HG02623 (cell line): ENCODE measurements at regions not wholly inside any gene's neighbourhood (a gene's known extent, or its start where the extent isn't known, plus 50 kb on each side); places are given as distances from the start of the nearest gene placed in this dataset.
"Not testable (repeated sequence)": the region's sequence is repeated elsewhere in the genome, so short reads cannot be mapped to it uniquely, and the experiment has no call there.

ENCODE experiments used
- ATAC-seq: cut with Tn5 transposase; IDR thresholded peaks from one replicate; pipeline ENCODE4 v1.9.1; 2021; ENCODE audit warnings: moderate library complexity; ENCODE audit not compliant: unreplicated experiment

DNA sequence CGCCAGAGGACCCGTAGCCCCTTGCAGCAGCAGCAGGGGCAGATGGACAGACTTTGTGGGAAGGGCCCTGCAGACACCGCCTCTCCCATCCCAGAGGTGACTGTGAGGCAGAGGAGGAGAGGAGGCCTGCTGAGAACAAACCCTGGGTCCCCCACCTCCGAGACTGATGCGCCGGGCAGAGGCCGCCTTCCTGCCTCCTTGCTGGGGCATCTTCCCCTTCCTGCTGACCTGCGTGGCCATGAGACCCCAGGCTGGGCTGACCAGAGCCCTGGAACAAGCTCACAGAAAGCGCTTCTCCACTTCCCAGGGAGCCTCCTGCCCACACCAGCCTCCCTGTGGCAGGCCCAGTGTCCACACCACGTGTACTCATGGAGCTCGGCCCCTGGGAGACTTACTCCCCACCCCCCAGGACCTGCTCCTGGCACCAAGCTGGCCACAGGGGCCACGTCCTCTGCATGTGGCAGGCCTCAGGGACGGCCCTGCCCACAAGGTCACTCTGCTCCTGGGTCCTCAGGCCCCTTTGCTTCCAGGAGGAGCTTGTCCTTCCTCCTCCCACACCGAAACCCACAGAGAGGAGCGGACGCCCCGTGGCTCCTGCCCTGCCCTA lies 119.0 kb upstream of the ZNF469 start:
- not testable (repeated sequence) for ATAC-seq

DNA sequence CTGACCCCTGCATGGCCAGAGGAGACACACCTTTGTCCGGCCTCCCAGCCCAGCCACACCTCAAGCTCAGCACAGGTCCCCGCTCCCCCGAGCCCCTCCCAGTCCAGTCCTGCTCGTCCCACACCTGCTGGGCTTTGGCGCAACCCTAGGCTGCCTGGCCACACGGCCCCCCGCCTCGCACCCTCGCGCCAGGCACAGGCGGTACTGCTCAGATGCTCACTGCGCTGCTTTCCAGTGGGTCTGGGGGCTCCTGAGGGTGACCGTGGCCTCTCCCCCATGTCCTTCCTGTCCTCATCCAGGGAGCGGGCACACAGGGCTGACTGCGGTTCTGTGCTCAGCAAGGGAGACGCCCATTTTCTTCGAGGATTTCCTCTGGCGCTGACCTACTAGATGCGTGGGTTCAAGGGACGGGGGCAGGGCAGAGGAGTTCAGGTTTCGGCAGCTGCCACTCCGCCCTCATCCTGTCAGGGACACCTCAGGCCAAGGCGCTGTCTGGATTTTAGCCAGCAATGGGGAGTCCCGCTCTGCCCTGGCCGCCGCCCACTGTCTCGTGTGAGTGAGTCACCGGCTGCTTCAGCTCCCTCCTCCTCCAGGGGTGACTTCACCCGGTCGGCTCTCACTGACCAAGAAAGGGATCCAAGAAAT lies 118.0 kb upstream of the ZNF469 start:
- peak; percentile 59 for ATAC-seq

DNA sequence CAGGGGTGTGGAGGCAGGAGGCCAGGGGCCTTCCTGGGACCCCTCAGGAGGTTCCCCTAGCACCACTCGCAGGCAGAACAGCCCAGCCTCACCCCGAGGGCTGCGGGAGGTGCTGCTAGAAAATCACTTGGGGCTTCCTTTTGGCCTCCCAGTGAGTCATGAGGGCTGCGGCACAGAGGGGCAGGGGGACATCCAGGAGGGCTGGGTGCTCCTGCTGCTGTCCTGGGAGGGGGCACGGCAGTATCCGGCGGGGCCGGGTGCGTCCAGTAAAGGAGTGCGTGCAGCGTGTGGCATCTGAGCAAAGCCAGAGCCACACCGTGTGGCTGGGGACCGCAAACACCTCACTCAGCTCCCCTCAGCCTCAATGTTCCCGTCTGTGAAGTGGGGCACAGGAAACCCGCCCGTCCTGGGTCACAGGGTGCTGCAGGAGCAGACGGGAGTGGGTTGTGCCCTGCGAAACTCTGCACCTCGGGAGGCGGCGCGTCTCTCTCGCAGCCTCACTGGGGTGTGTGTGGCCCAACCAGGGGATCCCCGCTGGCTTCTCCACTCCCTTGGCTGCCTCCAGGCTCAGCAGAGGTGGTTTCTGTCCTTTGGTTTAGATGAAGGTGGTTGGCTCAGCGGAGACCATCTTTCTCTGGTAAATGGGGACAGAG lies 117.3 kb upstream of the ZNF469 start:
- peak; percentile 17 for ATAC-seq

DNA sequence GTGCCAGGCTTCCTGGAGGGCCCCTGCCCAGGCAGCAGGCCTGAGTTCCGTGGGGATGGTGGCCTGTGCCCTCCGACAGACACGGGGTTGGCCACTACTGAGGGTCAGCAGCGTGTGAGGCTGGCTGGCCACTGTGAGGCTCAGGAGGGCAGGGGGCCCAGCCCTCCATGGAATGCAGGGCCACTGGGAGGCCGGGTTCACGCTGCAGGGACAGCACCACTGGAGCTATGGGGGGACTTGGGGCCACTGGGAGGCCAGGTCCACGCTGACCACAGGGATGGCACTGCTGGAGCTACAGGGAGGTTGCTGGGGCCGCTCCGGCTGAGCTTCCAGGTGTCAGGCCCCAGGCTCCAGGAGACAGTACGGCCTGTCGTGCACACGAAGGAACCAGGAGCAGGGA lies 116.7 kb upstream of the ZNF469 start:
- ATAC-seq: not testable (repeated sequence)

DNA sequence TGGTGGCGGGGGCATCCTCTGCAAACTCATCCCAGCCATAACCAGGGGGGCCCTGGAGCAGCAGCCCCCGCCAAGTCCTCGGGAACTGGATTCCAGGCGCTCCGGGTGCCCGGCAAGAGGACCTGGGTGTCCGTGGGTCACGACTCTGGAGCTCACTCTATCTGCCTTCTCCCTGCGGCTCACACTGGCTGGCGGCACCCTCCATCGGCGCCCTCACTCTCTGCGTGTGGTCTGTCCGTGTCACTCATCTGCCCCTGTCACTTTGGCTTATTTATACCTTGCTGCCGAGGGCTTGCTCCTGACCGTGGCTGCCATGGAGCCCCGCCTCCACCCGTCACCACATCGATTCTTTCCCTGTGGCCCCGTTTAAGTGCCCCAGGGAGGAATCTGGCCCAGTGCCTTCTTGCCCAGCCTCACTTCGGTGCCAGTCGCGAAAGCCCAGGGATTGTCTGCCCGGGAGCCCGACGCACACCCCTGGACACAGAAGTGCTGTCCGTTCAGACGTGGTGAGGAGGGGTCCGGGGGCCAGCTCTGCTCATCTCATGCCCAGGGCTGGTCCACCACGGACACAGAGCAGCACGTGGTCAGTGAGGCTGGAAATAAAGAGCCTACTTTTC lies 115.7 kb upstream of the ZNF469 start:
- ATAC-seq: not testable (repeated sequence)

DNA sequence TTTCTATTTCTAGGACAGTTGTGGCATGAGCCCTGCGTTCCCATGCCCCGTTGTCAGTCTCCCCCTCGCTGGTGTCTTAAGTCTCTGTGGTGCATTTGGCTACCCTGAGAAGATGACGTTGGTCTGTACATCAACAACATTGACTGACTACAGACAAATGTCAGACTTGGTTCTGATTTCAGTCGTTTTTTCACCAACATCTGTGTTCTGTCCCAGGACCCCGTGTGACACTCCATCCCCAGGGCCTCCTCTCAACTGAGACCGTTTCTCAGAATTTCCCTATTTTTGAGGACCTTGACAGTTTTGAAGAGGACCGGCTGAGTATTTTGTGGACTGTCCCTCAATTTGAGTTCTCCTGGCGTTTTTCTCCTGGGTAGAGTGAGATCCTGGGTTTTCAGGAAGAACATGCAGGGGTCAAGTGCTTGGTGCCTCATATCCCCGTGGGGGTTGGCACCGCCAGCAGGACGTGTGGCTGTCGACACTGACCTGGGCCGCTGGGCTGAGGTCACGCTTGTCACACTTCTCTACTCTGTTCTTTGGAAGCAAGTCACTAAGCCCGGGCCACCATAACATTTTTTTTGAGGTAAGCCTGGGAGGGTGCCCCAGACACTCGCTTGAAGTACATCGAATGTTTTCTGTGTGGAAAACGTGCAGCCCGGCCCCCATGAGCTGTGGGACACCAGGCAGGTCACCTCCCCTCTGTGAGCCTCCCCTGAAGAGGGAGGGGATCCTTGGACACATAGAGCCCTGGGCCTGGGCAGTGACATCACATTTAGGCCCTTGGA lies 114.4 kb upstream of the ZNF469 start:
- not testable (repeated sequence) for ATAC-seq

DNA sequence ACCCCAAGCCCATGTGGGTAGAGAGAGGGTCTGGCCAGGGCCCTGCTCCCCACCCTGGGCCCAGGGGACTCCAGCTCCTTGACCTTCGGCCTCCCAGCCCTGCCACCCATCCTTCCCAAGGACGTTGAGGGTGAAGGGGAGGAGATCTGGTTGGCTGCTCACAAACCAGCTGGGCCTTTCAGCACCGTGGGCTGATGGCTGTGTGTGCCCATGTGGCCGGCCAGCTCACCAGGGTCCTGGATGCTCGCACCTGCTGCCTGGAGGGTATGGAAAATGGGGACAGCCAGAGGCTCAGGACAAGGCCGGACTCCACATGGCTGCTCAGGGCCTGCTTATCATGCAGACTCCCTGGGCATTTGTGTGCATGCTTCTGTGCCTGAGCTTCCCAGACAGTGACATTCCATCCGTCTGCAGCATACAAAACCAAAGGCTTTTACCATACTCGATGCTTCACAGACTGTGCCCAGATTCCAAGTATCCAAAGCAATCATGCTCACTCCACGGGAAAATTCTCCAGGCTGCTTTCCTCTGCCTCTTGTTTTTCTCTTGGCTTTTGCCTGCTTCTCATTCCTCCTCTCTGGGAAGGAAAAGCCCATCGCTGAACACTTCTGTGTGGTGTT lies 112.5 kb upstream of the ZNF469 start:
- not testable (repeated sequence) for ATAC-seq

DNA sequence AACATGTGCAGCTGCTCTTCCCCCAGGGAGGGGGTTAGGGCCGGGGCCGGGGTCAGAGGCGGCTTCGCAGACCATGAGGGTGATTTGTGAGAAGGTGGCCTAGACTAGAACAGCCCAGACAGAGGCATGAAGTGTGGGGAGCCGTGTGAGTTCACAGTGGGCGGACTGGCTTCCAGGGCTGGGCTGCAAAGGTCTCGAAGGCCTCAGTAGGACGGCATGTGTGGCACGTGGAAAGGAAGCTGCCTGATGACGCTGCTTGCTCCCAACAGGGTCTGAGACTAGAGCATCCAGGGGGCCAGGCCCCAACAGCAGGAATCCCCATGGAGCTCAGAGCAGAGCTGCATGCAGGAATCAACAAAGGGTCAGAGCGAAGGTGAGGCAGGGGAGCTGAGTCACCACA lies 111.5 kb upstream of the ZNF469 start:
- ATAC-seq: not testable (repeated sequence)

DNA sequence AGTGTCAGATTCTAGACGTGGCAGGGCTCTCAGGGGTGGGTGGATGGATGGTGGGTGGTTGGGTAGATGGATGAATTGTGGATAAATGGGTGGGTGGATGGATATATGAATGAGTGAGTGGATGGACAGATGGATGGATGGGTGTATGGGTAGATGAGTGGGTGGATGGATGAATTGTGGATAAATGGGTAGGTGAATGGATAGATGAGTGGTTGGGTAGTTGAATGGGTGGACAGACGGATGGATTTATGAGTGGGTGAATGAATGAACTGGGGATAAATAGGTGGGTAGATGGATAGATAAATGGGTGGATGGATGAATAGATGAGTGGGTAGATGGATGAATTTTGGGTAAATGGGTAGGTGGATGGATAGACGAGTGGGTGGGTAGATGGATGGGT lies 111.0 kb upstream of the ZNF469 start:
- not testable (repeated sequence) for ATAC-seq

DNA sequence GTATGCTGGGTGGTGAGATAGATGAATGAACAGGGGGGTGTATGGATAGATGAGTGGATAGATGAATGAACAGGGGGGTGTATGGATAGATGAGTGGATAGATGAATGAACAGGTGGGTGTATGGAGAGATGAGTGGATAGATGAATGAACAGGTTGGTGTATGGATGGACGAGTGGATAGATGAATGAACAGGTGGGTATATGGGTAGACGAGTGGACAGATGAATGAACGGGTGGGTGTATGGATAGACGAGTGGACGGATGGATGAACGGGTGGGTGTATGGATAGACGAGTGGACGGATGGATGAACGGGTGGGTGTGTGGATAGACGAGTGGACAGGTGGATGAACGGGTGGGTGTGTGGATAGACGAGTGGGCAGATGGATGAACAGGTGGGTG lies 110.3 kb upstream of the ZNF469 start:
- ATAC-seq: not testable (repeated sequence)

DNA sequence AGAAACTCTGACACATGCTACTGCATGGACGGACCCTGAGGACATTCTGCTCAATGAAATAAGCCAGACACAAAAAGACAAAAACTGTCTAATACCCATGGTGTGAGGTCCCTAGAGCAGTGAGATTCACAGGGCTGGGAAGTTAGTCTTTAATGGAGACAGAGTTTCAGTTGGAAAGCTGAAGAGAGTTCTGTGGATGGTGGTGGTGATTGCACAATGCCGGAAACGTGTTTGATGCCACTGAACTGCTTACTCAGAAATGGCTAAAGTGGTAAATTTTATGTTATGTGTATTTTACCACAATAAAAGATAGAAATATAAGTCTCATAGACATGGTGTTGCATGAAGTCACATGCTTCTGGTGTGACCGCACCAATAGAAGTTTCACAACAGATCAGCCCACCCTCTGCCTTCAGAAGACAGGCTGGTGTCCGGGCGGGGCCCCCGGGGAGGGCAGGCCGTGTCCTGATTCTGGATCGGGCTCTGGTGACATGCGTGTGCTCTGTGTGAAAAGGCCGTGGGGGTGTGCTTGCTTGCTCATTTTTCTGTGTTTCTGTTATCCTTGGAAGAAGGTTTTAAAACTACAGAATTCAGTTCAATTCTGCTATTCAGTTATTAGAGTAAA lies 108.5 kb upstream of the ZNF469 start:
- not testable (repeated sequence) for ATAC-seq

DNA sequence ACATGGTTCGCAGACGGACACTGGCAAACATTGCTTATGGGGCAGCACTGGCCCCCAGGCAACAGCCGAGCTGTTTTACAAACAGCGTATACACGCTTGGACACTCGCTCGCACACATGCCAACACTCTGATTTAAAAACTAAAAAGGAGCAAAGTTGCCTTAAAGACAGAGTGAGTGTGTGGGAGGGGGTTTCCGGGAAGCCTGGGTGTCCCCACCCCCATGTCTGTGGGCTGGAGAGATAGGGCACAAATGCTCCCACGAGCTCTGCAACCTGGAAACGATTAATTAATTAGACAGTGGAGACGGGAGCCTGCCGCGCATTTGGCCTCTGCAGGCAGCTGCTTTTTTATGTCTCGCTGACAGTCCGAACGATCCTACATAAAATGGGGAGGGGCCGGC lies 107.9 kb upstream of the ZNF469 start:
- ATAC-seq: no peak

DNA sequence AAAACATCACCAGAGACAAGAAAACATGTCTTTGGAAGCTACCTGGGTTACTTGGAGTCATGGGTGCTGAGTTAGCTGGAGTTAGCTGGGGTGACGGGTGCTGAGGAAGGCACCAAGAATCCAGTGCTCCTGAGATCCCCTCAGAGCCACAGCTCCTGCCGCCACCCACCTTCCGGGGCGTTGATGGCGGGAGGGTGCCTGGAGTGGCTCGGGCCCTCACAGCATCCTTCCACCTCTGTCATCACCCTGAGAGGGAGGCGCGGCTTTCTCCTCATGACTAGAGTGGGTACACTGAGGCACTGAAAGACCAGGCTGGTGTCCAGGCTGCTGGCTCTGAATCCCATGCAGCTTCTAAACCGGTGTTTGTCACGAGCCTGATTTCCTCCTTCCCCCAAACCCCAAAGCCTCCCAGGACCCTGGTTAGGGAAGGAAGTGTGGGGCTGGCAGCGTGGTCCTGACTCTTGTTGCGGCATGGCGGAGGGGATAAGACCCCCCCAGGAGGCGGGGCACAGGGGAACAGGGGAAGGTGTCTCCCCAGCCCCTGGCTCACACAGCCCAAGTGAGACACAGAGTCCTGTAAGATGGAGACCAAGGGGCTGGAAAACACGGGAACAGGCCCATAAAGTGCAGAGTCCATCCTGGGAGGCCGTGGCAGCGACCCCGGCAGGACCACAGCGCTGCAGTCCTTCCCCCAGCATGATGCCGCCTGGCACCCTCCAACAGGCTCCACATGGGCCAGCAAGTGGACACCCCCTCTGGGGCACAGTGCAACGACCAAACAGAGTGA lies 107.2 kb upstream of the ZNF469 start:
- ATAC-seq: not testable (repeated sequence)

DNA sequence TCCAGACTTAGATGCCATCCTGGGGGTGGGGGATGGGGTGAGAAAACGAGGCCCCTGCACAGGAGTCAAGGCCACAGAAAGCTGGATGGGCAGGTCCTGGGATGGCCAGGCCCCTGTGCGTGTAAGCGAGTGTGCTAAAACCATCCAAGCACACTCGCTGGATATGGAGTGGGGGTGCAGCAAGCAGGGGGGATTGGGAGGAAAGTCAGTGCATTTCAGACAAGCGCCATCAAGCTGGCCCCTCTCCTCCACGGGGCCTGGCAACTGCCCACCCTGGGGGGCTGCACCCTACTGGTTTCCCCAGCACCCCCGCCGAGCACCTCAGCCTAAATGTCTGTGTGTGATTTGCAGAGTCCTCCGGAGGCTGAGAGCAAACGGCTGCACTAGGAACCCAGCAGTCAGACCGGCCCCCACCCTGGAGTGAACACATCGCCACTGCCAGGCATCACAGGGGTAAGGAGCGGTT lies 106.6 kb upstream of the ZNF469 start:
- ATAC-seq: not testable (repeated sequence)

DNA sequence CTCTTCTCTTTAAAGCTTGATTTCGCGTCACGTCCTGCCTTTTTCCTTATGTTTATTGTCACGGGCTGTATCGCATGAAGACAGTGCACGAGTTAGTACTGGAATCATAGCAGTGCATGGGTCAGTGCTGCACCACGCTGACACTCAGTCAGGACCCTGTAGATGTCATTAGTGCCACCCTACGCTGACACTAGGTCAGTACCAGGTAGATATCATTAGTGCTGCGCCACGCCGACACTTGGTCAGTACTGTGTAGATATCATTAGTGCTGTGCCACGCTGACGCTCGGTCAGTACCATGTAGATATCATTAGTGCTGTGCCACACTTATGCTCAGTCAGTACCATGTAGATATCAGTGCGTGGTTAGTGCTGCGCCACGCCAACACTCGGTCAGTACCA lies 106.2 kb upstream of the ZNF469 start:
- ATAC-seq: no peak

DNA sequence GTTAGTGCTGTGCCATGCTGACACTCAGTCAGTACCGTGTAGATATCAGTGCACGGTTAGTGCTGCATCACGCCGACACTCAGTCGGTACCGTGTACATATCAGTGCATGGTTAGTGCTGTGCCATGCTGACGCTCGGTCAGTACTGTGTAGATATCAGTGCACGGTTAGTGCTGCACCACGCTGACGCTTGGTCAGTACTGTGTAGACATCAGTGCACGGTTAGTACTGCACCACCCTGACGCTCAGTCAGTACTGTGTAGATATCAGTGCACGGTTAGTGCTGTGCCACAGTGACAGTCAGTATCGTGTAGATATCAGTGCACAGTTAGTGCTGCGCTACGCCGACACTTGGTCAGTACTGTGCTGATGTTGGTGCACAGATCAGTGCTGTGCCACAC lies 102.8 kb upstream of the ZNF469 start:
- no peak for ATAC-seq

DNA sequence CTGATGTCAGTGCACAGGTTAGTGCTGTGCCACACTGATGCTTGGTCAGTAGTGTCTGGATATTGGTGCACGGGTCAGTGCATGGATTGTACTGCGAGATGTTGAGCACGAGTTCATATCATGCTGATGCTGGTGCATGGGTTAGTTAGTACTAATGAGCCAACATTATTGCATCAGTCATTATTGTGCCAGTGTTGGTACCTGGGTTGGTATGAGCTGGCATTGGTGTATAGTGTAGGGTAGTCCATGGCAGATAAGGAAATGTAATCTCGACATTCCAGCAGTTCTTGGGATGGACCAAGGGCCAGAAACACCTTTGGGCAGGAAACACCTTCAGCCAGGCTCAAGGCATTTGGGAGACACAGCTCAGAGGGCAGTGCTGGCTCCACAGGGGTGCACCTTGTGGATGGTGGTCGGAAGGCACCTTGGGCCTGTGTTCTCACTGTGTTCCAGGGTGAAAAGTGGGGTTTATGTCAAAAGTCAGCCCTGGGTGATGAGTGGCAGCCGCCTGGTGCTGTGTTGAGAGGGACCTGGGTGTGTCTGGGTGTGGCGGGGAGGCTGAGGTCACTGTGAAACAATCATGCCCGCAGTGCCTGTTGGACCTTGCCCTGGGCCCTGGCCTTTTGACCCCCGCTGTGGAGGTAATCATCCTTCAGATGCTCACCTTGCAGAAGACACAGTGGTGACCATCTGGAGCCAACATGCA lies 100.7 kb upstream of the ZNF469 start:
- ATAC-seq: no peak

DNA sequence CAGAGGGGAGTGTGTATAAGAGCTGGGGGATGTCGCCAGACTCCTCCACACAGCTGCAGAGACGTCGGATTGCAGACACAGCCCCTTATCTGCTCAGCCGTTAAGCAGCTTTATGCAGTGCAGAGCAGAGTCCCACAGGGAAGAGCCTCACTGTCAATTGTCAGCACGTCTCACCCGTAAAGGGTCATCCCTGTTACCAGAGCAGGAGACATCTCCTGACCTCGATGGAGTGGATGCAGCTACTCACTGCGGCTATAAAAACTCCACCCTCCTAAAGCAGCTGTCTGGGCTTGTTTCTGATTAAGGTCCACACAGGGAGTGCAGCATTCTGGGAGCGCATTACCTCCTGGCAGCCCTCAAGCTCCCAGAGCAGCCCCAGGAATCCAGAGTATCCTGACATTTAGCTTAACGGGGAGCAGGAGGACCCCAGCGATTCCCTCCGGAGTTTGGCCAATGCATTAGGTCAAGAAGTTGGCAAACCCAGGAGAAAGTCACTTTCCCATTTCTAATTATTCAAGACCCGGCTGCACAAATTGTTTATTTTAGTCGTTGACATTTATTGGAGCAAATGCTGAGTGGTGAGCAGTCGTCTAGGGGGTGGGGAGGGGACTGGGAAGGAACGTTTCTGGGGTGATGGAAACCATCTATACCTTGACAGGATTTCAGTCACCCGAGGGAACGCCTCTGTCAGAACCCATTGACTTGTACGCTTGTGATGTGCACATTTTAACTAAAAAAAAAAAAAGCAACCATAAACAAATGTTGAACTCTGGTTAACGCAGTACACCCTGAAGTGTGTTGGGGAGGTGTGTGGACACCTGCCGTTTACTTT lies 100.0 kb upstream of the ZNF469 start:
- ATAC-seq: no peak
